HG03095 (cell line): ENCODE measurements at regions not wholly inside any gene's neighbourhood (a gene's known extent, or its start where the extent isn't known, plus 50 kb on each side); places are given as distances from the start of the nearest gene placed in this dataset.
"Not testable (repeated sequence)": the region's sequence is repeated elsewhere in the genome, so short reads cannot be mapped to it uniquely, and the experiment has no call there.

Source experiments
- ATAC-seq: cut with Tn5 transposase; IDR thresholded peaks from one replicate; pipeline ENCODE4 v1.9.1; 2021; ENCODE audit warnings: moderate library complexity; ENCODE audit not compliant: unreplicated experiment

GRCh38 chr11:23453522-23453921, 593.2 kb upstream of the CCDC179 start:
- no peak for ATAC-seq

GRCh38 chr11:23455321-23455891, 595.1 kb upstream of the CCDC179 start:
- ATAC-seq = no peak

- no peak for ATAC-seq
These were observed 597.4 kb upstream of the CCDC179 start for GRCh38 chr11:23457641-23458040.

- ATAC-seq = no peak
These were observed 611.6 kb upstream of the CCDC179 start for GRCh38 chr11:23471878-23472277.

GRCh38 chr11:23473782-23474181, 613.5 kb upstream of the CCDC179 start:
- ATAC-seq = no peak

GRCh38 chr11:23480736-23481135, 620.5 kb upstream of the CCDC179 start:
- no peak for ATAC-seq

GRCh38 chr11:23484146-23484545, 623.9 kb upstream of the CCDC179 start:
- ATAC-seq = not testable (repeated sequence)

GRCh38 chr11:23484618-23485017, 624.3 kb upstream of the CCDC179 start:
- ATAC-seq = not testable (repeated sequence)

- ATAC-seq = no peak
These were observed 630.4 kb upstream of the CCDC179 start for GRCh38 chr11:23490557-23491235.

GRCh38 chr11:23494981-23495380, 634.7 kb upstream of the CCDC179 start:
- ATAC-seq = no peak

GRCh38 chr11:23496340-23496739, 636.1 kb upstream of the CCDC179 start:
- ATAC-seq = no peak

- ATAC-seq = no peak
These were observed 636.8 kb upstream of the CCDC179 start for GRCh38 chr11:23497040-23497439.

GRCh38 chr11:23502389-23502788, 642.1 kb upstream of the CCDC179 start:
- no peak for ATAC-seq

- no peak for ATAC-seq
These were observed 642.6 kb upstream of the CCDC179 start for GRCh38 chr11:23502826-23503225.

GRCh38 chr11:23509023-23509422, 648.7 kb upstream of the CCDC179 start:
- ATAC-seq = no peak

GRCh38 chr11:23509821-23510220, 649.5 kb upstream of the CCDC179 start:
- no peak for ATAC-seq

- ATAC-seq = no peak
These were observed 658.9 kb upstream of the CCDC179 start for GRCh38 chr11:23519194-23519593.

- ATAC-seq = no peak
These were observed 660.1 kb upstream of the CCDC179 start for GRCh38 chr11:23520226-23520960.

- ATAC-seq = no peak
These were observed 676.6 kb upstream of the CCDC179 start for GRCh38 chr11:23536907-23537306.

- no peak for ATAC-seq
These were observed 679.3 kb upstream of the CCDC179 start for GRCh38 chr11:23539556-23539955.

- peak; percentile 92 for ATAC-seq
These were observed 679.9 kb upstream of the CCDC179 start for GRCh38 chr11:23540101-23540561.

GRCh38 chr11:23542189-23542588, 681.9 kb upstream of the CCDC179 start:
- ATAC-seq = no peak
